HepG2 (cell line): ENCODE measurements at regions not wholly inside any gene's neighbourhood (a gene's known extent, or its start where the extent isn't known, plus 50 kb on each side); places are given as distances from the start of the nearest gene placed in this dataset.

ENCODE experiments used
- ATAC-seq: fragments of 200-7000 bp; cut with Tn5 transposase; 3 replicates; pipeline ENCODE4 v1.9.1; 2020; ENCODE audit warnings: mild to moderate bottlenecking, moderate library complexity
- BruUV-seq: library from RNA; stranded (reverse); fragments of 400-500 nt; replicated peaks from 2 replicates; lab custom pipeline; 2021; lab: Mats Ljungman, UMichigan
- CTCF ChIA-PET: fragments of 300-600 bp; formaldehyde crosslinking; extraction: SDS; loops from one replicate; lab custom pipeline; 2021; ENCODE audit warnings: low total read pairs, inconsistent platforms, low intra/inter-chr PET ratio; lab: Yijun Ruan, JAX
- POLR2A ChIA-PET: fragments of 350-600 bp; sonication (Branson Sonifier 250); formaldehyde crosslinking; loops from one replicate; lab custom pipeline; 2020; ENCODE audit warnings: antibody characterized with exemption, inconsistent platforms; lab: Yijun Ruan, JAX
- DNase-seq: peaks from one replicate; pipeline ENCODE4 v3.0.0-alpha.2; 2015; ENCODE audit warnings: low spot score
- FAIRE-seq: peaks from 3 replicates; lab custom pipeline; 2011; peaks lifted over from hg19 to GRCh38; lab: Jason Lieb, UNC
- H2AFZ ChIP-seq: one replicate; pipeline ENCODE4 v1.6.1; 2011; ENCODE audit warnings: low read length, inconsistent platforms
- H3K27ac ChIP-seq: fragments of 300-600 bp; 3 replicates; pipeline ENCODE4 v1.8.0; 2011; ENCODE audit warnings: mixed run types, mild to moderate bottlenecking, mixed read lengths, low read length, inconsistent platforms; ENCODE audit not compliant: insufficient read depth; ENCODE audit errors: extremely low read length
- H3K27me3 ChIP-seq, 2 experiments: fragments of 200-600 bp in 1 of 2; 2 replicates in 1 of 2; 3 replicates in 1 of 2; pipeline versions ENCODE4 v1.6.0 to v1.8.0; 2011; ENCODE audit warnings: low read length in 2 of 2, mild to moderate bottlenecking in 2 of 2, moderate library complexity in 2 of 2, inconsistent platforms in 1 of 2; ENCODE audit not compliant: insufficient read depth in 2 of 2, control insufficient read depth in 1 of 2
- H3K36me3 ChIP-seq, 2 experiments: fragments of 200-600 bp in 1 of 2; replicated peaks in 1 of 2; 2 replicates in 1 of 2; 3 replicates in 1 of 2; pipeline versions ENCODE4 v1.5.1 to v1.8.0; 2011; ENCODE audit warnings: low read length in 2 of 2, inconsistent platforms in 1 of 2; ENCODE audit not compliant: insufficient read depth in 2 of 2, control insufficient read depth in 1 of 2
- H3K4me1 ChIP-seq: 2 replicates; pipeline ENCODE4 v1.5.1; 2012; ENCODE audit warnings: low read length, inconsistent platforms; ENCODE audit not compliant: insufficient read depth
- H3K4me2 ChIP-seq: 2 replicates; pipeline ENCODE4 v1.6.0; 2011; ENCODE audit warnings: low read depth, low read length, inconsistent platforms
- H3K4me3 ChIP-seq, 3 experiments: fragments of 200-600 bp in 1 of 3; sonication (generic), shearing (Covaris generic) in 1 of 3; replicated peaks in 1 of 3; 2 replicates each; pipeline ENCODE4 v1.5.1; 2011 to 2016; ENCODE audit warnings: low read length in 3 of 3, inconsistent platforms in 2 of 3, low read depth in 2 of 3, mild to moderate bottlenecking in 2 of 3, control low read depth in 1 of 3, mixed read lengths in 1 of 3; ENCODE audit not compliant: insufficient read depth in 1 of 3
- H3K79me2 ChIP-seq: one replicate; pipeline ENCODE4 v1.6.1; 2011; ENCODE audit warnings: low read length, inconsistent platforms; ENCODE audit not compliant: insufficient read depth
- H3K9ac ChIP-seq: 2 replicates; pipeline ENCODE4 v1.6.0; 2011; ENCODE audit warnings: mild to moderate bottlenecking, low read depth, low read length, inconsistent platforms; ENCODE audit not compliant: insufficient read depth
- H3K9me3 ChIP-seq: 2 replicates; pipeline ENCODE4 v1.5.1; 2012; ENCODE audit warnings: mild to moderate bottlenecking, low read length
- H4K20me1 ChIP-seq: 2 replicates; pipeline ENCODE4 v1.6.0; 2011; ENCODE audit warnings: inconsistent platforms, mild to moderate bottlenecking, low read length, moderate library complexity; ENCODE audit not compliant: insufficient read depth
- FOXK2 ChIP-seq: fragments of 450-650 bp; IDR thresholded peaks from 2 replicates; pipeline ENCODE4 v1.6.1; 2016
- HNF4A ChIP-seq: sonication (generic); formaldehyde crosslinking; IDR thresholded peaks from 2 replicates; pipeline ENCODE4 v1.4.0; 2020; ENCODE audit warnings: missing genetic modification reagents
- MIXL1 ChIP-seq: IDR thresholded peaks from 2 replicates; pipeline ENCODE4 v1.6.1; 2016
- WGBS: methylation state at CpG from one replicate; pipeline ENCODE4 v1.1.6; 2017; ENCODE audit warnings: low lambda C conversion rate; 5-methylcytosine and 5-hydroxymethylcytosine counted together
- in situ Hi-C: cut with HindIII; loops from 2 replicates; pipeline ENCODE4 v1.10.0; 2017; ENCODE audit warnings: low pct_unique_long_range_greater_than_20kb; ENCODE audit not compliant: extremely low pct_ligation_motif_present
- intact Hi-C: fragments of 100-400 bp; cut with micrococcal nuclease; formaldehyde crosslinking; loops from one replicate; pipeline ENCODE4 v1.10.0; 2022; ENCODE audit not compliant: unreplicated experiment
- TF ChIP-seq, protein P1 (sequence below): sonication (generic); formaldehyde crosslinking; IDR thresholded peaks from 2 replicates; pipeline ENCODE4 v1.5.0; 2020; ENCODE audit warnings: missing genetic modification reagents
- TF ChIP-seq, protein P2 (sequence below): sonication (generic); formaldehyde crosslinking; IDR thresholded peaks from 2 replicates; pipeline ENCODE4 v1.5.0; 2020; ENCODE audit warnings: missing genetic modification reagents, mild to moderate bottlenecking, borderline replicate concordance
- TF ChIP-seq, protein P3 (sequence below): sonication (generic); formaldehyde crosslinking; IDR thresholded peaks from 2 replicates; pipeline ENCODE4 v1.5.1; 2020; ENCODE audit warnings: missing genetic modification reagents, mild to moderate bottlenecking, borderline replicate concordance

DNA sequence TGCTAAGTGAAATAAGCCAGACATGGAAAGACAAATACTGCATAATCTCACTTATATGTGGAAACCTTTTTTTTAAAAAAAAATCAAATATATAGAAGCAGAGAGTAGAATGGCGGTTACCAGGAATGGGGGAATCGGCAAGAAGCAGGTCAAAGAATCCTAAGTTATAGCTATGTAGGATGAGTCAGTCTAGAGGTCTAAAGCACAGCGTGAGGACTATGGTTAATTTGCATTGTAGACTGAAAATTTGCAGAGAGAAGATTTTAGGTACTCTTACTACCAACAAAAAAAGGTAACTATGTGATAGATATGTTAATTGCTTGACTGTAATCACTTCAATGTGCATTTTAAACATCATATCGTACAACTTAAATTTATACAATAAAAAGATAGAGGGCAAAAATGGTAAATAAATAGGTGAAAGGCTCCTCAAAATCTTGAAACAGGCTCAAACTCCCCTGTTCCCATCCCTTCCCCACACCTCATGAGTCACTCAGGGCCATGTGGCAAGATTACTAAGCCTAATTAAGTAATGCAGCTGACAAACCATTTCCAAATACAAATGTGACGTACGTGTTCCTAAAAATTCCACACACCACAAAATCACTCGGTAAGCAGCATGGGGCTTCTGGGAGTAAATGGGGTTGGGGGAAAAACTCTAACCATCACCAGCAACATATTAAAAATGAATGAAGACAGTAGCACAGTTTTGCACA, 159.0 kb downstream of the USP12 start (continued):
- TF ChIP-seq, protein P1, sequence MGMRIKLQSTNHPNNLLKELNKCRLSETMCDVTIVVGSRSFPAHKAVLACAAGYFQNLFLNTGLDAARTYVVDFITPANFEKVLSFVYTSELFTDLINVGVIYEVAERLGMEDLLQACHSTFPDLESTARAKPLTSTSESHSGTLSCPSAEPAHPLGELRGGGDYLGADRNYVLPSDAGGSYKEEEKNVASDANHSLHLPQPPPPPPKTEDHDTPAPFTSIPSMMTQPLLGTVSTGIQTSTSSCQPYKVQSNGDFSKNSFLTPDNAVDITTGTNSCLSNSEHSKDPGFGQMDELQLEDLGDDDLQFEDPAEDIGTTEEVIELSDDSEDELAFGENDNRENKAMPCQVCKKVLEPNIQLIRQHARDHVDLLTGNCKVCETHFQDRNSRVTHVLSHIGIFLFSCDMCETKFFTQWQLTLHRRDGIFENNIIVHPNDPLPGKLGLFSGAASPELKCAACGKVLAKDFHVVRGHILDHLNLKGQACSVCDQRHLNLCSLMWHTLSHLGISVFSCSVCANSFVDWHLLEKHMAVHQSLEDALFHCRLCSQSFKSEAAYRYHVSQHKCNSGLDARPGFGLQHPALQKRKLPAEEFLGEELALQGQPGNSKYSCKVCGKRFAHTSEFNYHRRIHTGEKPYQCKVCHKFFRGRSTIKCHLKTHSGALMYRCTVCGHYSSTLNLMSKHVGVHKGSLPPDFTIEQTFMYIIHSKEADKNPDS: no peak
- no peak for TF ChIP-seq MIXL1 (CRISPR knock-in tag)
- TF ChIP-seq, protein P2, sequence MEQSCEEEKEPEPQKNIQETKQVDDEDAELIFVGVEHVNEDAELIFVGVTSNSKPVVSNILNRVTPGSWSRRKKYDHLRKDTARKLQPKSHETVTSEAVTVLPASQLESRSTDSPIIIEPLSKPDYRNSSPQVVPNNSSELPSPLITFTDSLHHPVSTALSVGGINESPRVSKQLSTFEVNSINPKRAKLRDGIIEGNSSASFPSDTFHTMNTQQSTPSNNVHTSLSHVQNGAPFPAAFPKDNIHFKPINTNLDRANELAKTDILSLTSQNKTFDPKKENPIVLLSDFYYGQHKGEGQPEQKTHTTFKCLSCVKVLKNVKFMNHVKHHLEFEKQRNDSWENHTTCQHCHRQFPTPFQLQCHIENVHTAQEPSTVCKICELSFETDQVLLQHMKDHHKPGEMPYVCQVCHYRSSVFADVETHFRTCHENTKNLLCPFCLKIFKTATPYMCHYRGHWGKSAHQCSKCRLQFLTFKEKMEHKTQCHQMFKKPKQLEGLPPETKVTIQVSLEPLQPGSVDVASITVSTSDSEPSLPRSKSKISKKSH (CRISPR knock-in tag): no peak
- TF ChIP-seq, protein P3, sequence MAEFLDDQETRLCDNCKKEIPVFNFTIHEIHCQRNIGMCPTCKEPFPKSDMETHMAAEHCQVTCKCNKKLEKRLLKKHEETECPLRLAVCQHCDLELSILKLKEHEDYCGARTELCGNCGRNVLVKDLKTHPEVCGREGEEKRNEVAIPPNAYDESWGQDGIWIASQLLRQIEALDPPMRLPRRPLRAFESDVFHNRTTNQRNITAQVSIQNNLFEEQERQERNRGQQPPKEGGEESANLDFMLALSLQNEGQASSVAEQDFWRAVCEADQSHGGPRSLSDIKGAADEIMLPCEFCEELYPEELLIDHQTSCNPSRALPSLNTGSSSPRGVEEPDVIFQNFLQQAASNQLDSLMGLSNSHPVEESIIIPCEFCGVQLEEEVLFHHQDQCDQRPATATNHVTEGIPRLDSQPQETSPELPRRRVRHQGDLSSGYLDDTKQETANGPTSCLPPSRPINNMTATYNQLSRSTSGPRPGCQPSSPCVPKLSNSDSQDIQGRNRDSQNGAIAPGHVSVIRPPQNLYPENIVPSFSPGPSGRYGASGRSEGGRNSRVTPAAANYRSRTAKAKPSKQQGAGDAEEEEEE (CRISPR knock-in tag): no peak

DNA sequence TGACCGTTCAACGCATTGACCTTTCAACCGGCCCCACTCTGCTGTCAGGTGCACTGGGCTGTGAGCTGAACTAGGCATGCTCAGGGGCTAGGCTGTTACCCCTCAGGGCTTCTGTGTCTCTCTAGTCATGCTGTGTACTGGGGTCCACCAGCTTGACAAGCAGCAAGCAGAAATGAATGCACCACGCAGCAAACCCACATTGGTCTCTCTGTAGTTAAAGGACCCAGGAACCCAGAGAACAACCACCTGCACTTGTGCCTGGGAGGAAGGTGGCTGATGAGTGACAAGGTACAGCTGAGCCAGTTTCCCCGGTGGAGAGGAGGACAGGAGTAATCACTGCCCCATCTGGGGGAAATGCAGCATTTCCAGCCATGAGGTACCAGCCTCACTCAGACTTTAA, 159.9 kb downstream of the USP12 start:
- no TSS peak for BruUV-seq

More for the DNA sequence above, 159.9 kb downstream of the USP12 start:
- H3K4me3 ChIP-seq: no peak overlapping the region
- CTCF ChIA-PET: no interaction called here
- no peaks in the 10 kb centered on the region for H3K9me3 ChIP-seq
- no peak overlapping the region for H2AFZ ChIP-seq
- H3K9ac ChIP-seq: no peak overlapping the region
- intact Hi-C loops (no loop called here), in situ Hi-C loops (no loop called here)
- no peaks in the 10 kb centered on the region for H4K20me1 ChIP-seq
- TF ChIP-seq HNF4A (CRISPR knock-in tag): 0 out of 2 replicates have a peak, but pooled peaks have one; percentile 5
- TF ChIP-seq FOXK2: no peak
- ATAC-seq: peak; percentile 64
- H3K4me1 ChIP-seq: peaks cover 18% of the 10 kb centered on the region
- H3K36me3 ChIP-seq: no peaks in the 10 kb centered on the region
- no peak overlapping the region for H3K27ac ChIP-seq
- H3K79me2 ChIP-seq: no peaks in the 10 kb centered on the region
- no peak for DNase-seq
- peaks cover 1 to 18% of the 10 kb centered on the region in 2 experiments; a peak in 4 of 5 replicates for H3K27me3 ChIP-seq
- POLR2A ChIA-PET: no interaction called here
- H3K4me2 ChIP-seq: no peak overlapping the region
- no peak for FAIRE-seq
- 0% methylated on average over 4 of the region's 5 CpGs for WGBS
